PC-3 (cell line): ENCODE measurements at regions not wholly inside any gene's neighbourhood (a gene's known extent, or its start where the extent isn't known, plus 50 kb on each side); places are given as distances from the start of the nearest gene placed in this dataset.

ENCODE experiments used
- ATAC-seq: fragments of 200-7000 bp; cut with Tn5 transposase; 2 replicates; pipeline ENCODE4 v1.9.1; 2020; ENCODE audit warnings: mild to moderate bottlenecking, moderate library complexity
- BruUV-seq: library from RNA; stranded (reverse); fragments of 400-500 nt; replicated peaks from 2 replicates; lab custom pipeline; 2021; lab: Mats Ljungman, UMichigan
- CTCF ChIA-PET: fragments of 300-600 bp; sonication (Branson Sonifier 250); formaldehyde crosslinking; loops from one replicate; lab custom pipeline; 2022; ENCODE audit warnings: antibody characterized with exemption; lab: Charles Lee
- POLR2A ChIA-PET: fragments of 300-600 bp; sonication (Branson Sonifier 250); formaldehyde crosslinking; loops from one replicate; lab custom pipeline; 2022; ENCODE audit warnings: antibody characterized with exemption; ENCODE audit not compliant: unreplicated experiment; lab: Charles Lee
- DNase-seq: peaks from one replicate; pipeline ENCODE4 v3.0.0-alpha.2; 2015
- H2AFZ ChIP-seq: fragments of 300-600 bp; sonication (generic); 2 replicates; pipeline ENCODE4 v1.6.0; 2016; ENCODE audit warnings: antibody characterized with exemption, low read length
- H3F3A ChIP-seq: fragments of 300-600 bp; sonication (generic); one replicate; pipeline ENCODE4 v1.6.0; 2017; ENCODE audit warnings: antibody characterized with exemption, low read length, control low read depth, mild to moderate bottlenecking; ENCODE audit not compliant: unreplicated experiment
- H3K27ac ChIP-seq: fragments of 300-600 bp; sonication (generic); 2 replicates; pipeline ENCODE4 v1.5.1; 2016; ENCODE audit warnings: mild to moderate bottlenecking, low read length
- H3K27me3 ChIP-seq: fragments of 300-600 bp; sonication (generic); 2 replicates; pipeline ENCODE4 v1.6.1; 2016; ENCODE audit warnings: low read length, mixed read lengths
- H3K36me3 ChIP-seq: fragments of 300-600 bp; sonication (generic); 2 replicates; pipeline ENCODE4 v1.6.1; 2016; ENCODE audit warnings: low read depth, mixed run types, low read length, mixed read lengths
- H3K4me1 ChIP-seq: fragments of 300-600 bp; sonication (generic); 2 replicates; pipeline ENCODE4 v1.5.1; 2016; ENCODE audit warnings: low read length; ENCODE audit not compliant: insufficient read depth
- H3K4me2 ChIP-seq: fragments of 300-600 bp; sonication (generic); 2 replicates; pipeline ENCODE4 v1.6.0; 2016; ENCODE audit warnings: low read length
- H3K4me3 ChIP-seq: fragments of 300-600 bp; sonication (generic); 2 replicates; pipeline ENCODE4 v1.5.1; 2016; ENCODE audit warnings: mild to moderate bottlenecking, low read length, mixed read lengths
- H3K79me2 ChIP-seq: fragments of 300-600 bp; sonication (generic); 2 replicates; pipeline ENCODE4 v1.6.1; 2017; ENCODE audit warnings: low read length, mixed read lengths
- H3K9ac ChIP-seq: fragments of 300-600 bp; sonication (generic); 2 replicates; pipeline ENCODE4 v1.6.0; 2016; ENCODE audit warnings: mild to moderate bottlenecking, low read length
- H3K9me2 ChIP-seq: fragments of 300-600 bp; sonication (generic); replicated peaks from 2 replicates; pipeline ENCODE4 v1.6.1; 2016; ENCODE audit warnings: mixed run types, low read length, mixed read lengths
- H3K9me3 ChIP-seq: fragments of 300-600 bp; sonication (generic); 2 replicates; pipeline ENCODE4 v1.6.1; 2016; ENCODE audit warnings: low read length, mixed read lengths
- H4K20me1 ChIP-seq: fragments of 300-600 bp; sonication (generic); 2 replicates; pipeline ENCODE4 v1.6.1; 2016; ENCODE audit warnings: low read length, mixed read lengths
- CTCF ChIP-seq: fragments of 300-600 bp; sonication (generic); conservative IDR thresholded peaks from 2 replicates; pipeline ENCODE4 v1.5.1; 2017; ENCODE audit warnings: antibody characterized with exemption, low read depth, mild to moderate bottlenecking, low read length
- EZH2 ChIP-seq: fragments of 300-600 bp; sonication (generic); IDR thresholded peaks from one replicate; pipeline ENCODE4 v1.6.1; 2017; ENCODE audit warnings: antibody characterized with exemption, mild to moderate bottlenecking, low read length; ENCODE audit not compliant: unreplicated experiment
- EZH2phosphoT487 ChIP-seq: fragments of 300-600 bp; sonication (generic); IDR thresholded peaks from 2 replicates; pipeline ENCODE4 v1.6.1; 2018; ENCODE audit warnings: mild to moderate bottlenecking, antibody characterized with exemption, low read length, borderline replicate concordance
- intact Hi-C: fragments of 100-400 bp; cut with micrococcal nuclease; formaldehyde crosslinking; loops from 2 replicates; pipeline ENCODE4 v1.9.0; 2023

- Histone ChIP-seq H3K9me2 (no peaks in the 10 kb centered on the region), H4K20me1 (no peaks in the 10 kb centered on the region), H3K27ac (no peak overlapping the region), H3K4me2 (no peak overlapping the region), H3K36me3 (no peaks in the 10 kb centered on the region), H3K9ac (no peak overlapping the region), H3K27me3 (no peaks in the 10 kb centered on the region), H2AFZ (no peak overlapping the region), H3F3A (no peaks in the 10 kb centered on the region), H3K9me3 (no peaks in the 10 kb centered on the region), H3K4me3 (no peak overlapping the region), H3K79me2 (no peaks in the 10 kb centered on the region), H3K4me1 (no peaks in the 10 kb centered on the region)
- TF ChIP-seq EZH2 (no peak), EZH2phosphoT487 (no peak), CTCF (0 out of 2 replicates have a peak, but pooled peaks have one; percentile 11)
- no TSS peak for BruUV-seq
- DNase-seq (no peak), ATAC-seq (no peak)
- CTCF ChIA-PET, result interaction anchor here (0.8 to 1.2 kb wide), 2 partner anchors 37 to 94 kb away, joined by 3 to 4 read pairs; no protein-coding TSS in a partner anchor
- POLR2A ChIA-PET, result interaction anchor here (0.7 kb wide), 1 partner anchor 431 kb away, joined by 4 read pairs; no protein-coding TSS in a partner anchor
- intact Hi-C loops, result no loop called here
These were observed 211.2 kb downstream of the C7orf25 start for GRCh38 chr7:42700406-42701327.

- no peaks in the 10 kb centered on the region for H3K9me3 ChIP-seq
- POLR2A ChIA-PET, result interaction anchor here (0.7 kb wide), 1 partner anchor 430 kb away, joined by 4 read pairs; no protein-coding TSS in a partner anchor
- H3K9ac ChIP-seq, result no peak overlapping the region
- H3F3A ChIP-seq, result no peaks in the 10 kb centered on the region
- H3K4me3 ChIP-seq, result no peak overlapping the region
- TF ChIP-seq CTCF (no peak), EZH2 (no peak), EZH2phosphoT487 (no peak)
- H3K79me2 ChIP-seq, result no peaks in the 10 kb centered on the region
- no peak overlapping the region for H2AFZ ChIP-seq
- no peaks in the 10 kb centered on the region for H3K27me3 ChIP-seq
- BruUV-seq, result no TSS peak
- H3K27ac ChIP-seq, result no peak overlapping the region
- DNase-seq, result no peak
- H4K20me1 ChIP-seq, result no peaks in the 10 kb centered on the region
- H3K4me2 ChIP-seq, result no peak overlapping the region
- intact Hi-C loops, result no loop called here
- CTCF ChIA-PET, result interaction anchor here (0.8 to 1.2 kb wide), 2 partner anchors 38 to 95 kb away, joined by 3 to 4 read pairs; no protein-coding TSS in a partner anchor
- no peaks in the 10 kb centered on the region for H3K36me3 ChIP-seq
- no peaks in the 10 kb centered on the region for H3K4me1 ChIP-seq
- H3K9me2 ChIP-seq, result no peaks in the 10 kb centered on the region
- ATAC-seq, result no peak
These were observed 212.3 kb downstream of the C7orf25 start for GRCh38 chr7:42699380-42700178.
